ENCODE measurements at regions not wholly inside any gene's neighbourhood (a gene's known extent, or its start where the extent isn't known, plus 50 kb on each side); places are given as distances from the start of the nearest gene placed in this dataset.

DNA sequence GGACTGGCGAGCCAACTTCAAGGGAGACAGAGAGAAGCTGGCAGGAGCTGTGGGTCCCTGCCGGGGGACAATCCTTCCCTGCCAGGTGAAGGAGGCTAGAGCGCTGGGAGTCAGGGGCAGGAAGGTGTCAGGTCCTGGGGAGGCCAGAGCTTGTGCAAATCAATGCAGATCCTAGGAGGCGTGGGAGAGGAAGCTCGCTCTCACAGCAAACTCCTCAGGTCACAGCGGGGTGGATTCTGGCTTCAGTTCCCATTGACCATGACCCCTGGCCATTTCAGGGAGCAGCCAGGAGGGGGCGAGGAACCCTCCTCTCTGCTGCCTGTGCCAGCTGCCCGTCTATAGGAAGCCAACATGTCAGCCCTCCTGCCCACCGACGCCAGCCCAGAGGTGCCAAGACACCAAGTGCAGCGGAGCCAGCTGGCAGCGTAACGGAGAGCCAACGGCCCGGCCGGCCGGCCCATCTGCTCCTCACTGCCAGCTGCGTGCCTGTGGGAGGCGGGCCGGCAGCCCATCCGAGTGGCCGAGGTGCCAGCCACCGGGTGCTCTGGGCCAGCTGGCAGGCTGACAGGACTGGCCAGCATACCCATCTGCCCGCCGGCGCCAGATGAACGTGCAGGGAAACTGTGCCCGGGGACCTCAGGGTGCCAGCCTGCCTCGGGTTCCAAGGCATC, 374.8 kb downstream of the MIAT start:
- Histone ChIP-seq H2AFZ (ENCODE audit: control insufficient read depth, low read length) (no peak overlapping the region), H3K4me3 (ENCODE audit: control insufficient read depth in 2 of 3, extremely low read depth in 1 of 3, insufficient read depth in 2 of 3, low read depth in 1 of 3, low read length in 3 of 3) (no peak overlapping the region), H3K9me3 (ENCODE audit: control insufficient read depth, low read depth, low read length) (no peaks in the 10 kb centered on the region), H3K4me1 (ENCODE audit: control insufficient read depth, extremely low read depth, insufficient read depth, low read length) (no peaks in the 10 kb centered on the region), H3K27me3 (ENCODE audit: control insufficient read depth, extremely low read depth, insufficient read depth, low read length) (peaks cover 10% of the 10 kb centered on the region), H3K27ac (ENCODE audit: control insufficient read depth, insufficient read depth, low read length) (no peak overlapping the region), H3K79me2 (ENCODE audit: control insufficient read depth, insufficient read depth, low read length) (no peaks in the 10 kb centered on the region), H4K20me1 (ENCODE audit: control insufficient read depth, extremely low read depth, insufficient read depth, low read length) (no peaks in the 10 kb centered on the region), H3K9me1 (ENCODE audit: control insufficient read depth, extremely low read depth, insufficient read depth, low read length) (no peaks in the 10 kb centered on the region), H3K4me2 (ENCODE audit: control insufficient read depth, extremely low read depth, insufficient read depth, low read depth, low read length) (no peak overlapping the region), H3K9ac (ENCODE audit: control insufficient read depth, extremely low read depth, insufficient read depth, low read length) (no peak overlapping the region), H3K36me3 (ENCODE audit: control insufficient read depth in 2 of 2, extremely low read depth in 1 of 2, insufficient read depth in 2 of 2, low read length in 2 of 2) (no peaks in the 10 kb centered on the region)
- DNase-seq (ENCODE audit: low read depth, low spot score): no peak
- FAIRE-seq: no peak
- dilution Hi-C loops (cut with MboI; ENCODE audit: extremely low pct_ligation_motif_present, low sequenced_read_pairs): no loop called here
- TF ChIP-seq CTCF (optimal IDR thresholded peaks at IDR 0.05 in 1 of 3, IDR thresholded peaks at IDR 0.05 in 1 of 3, conservative IDR thresholded peaks at IDR 0.05 in 1 of 3; ENCODE audit: extremely low read depth in 1 of 3, insufficient read depth in 2 of 3, low read length in 3 of 3) (peak in 2 of 3 experiments; percentile 8 to 36), EZH2 (IDR thresholded peaks at IDR 0.05; ENCODE audit: low read length) (no peak)

- peaks cover 3% of the 10 kb centered on the region for H3K9me1 ChIP-seq (ENCODE audit: control insufficient read depth, extremely low read depth, insufficient read depth, low read length)
- dilution Hi-C loops (cut with MboI; ENCODE audit: extremely low pct_ligation_motif_present, low sequenced_read_pairs): no loop called here
- H3K27me3 ChIP-seq (ENCODE audit: control insufficient read depth, extremely low read depth, insufficient read depth, low read length): peaks cover 5% of the 10 kb centered on the region
- no peaks in the 10 kb centered on the region for H3K79me2 ChIP-seq (ENCODE audit: control insufficient read depth, insufficient read depth, low read length)
- no peak overlapping the region for H3K4me2 ChIP-seq (ENCODE audit: control insufficient read depth, extremely low read depth, insufficient read depth, low read depth, low read length)
- H3K27ac ChIP-seq (ENCODE audit: control insufficient read depth, insufficient read depth, low read length): no peak overlapping the region
- H3K36me3 ChIP-seq (ENCODE audit: control insufficient read depth in 2 of 2, extremely low read depth in 1 of 2, insufficient read depth in 2 of 2, low read length in 2 of 2): no peaks in the 10 kb centered on the region
- no peak for DNase-seq (ENCODE audit: low read depth, low spot score)
- H3K9ac ChIP-seq (ENCODE audit: control insufficient read depth, extremely low read depth, insufficient read depth, low read length): no peak overlapping the region
- H2AFZ ChIP-seq (ENCODE audit: control insufficient read depth, low read length): no peak overlapping the region
- H3K9me3 ChIP-seq (ENCODE audit: control insufficient read depth, low read depth, low read length): no peaks in the 10 kb centered on the region
- no peak for TF ChIP-seq CTCF (optimal IDR thresholded peaks at IDR 0.05 in 1 of 3, IDR thresholded peaks at IDR 0.05 in 1 of 3, conservative IDR thresholded peaks at IDR 0.05 in 1 of 3; ENCODE audit: extremely low read depth in 1 of 3, insufficient read depth in 2 of 3, low read length in 3 of 3)
- no peak for TF ChIP-seq EZH2 (IDR thresholded peaks at IDR 0.05; ENCODE audit: low read length)
- peaks cover 16% of the 10 kb centered on the region for H3K4me1 ChIP-seq (ENCODE audit: control insufficient read depth, extremely low read depth, insufficient read depth, low read length)
- no peak for FAIRE-seq
- no peak overlapping the region for H3K4me3 ChIP-seq (ENCODE audit: control insufficient read depth in 2 of 3, extremely low read depth in 1 of 3, insufficient read depth in 2 of 3, low read depth in 1 of 3, low read length in 3 of 3)
- H4K20me1 ChIP-seq (ENCODE audit: control insufficient read depth, extremely low read depth, insufficient read depth, low read length): no peaks in the 10 kb centered on the region
These were observed 384.4 kb downstream of the MIAT start for GRCh38 chr22:27041745-27042310.

Data from keratinocyte (primary cell).